CD4-positive, alpha-beta T cell (primary cell): ENCODE measurements at regions not wholly inside any gene's neighbourhood (a gene's known extent, or its start where the extent isn't known, plus 50 kb on each side); places are given as distances from the start of the nearest gene placed in this dataset.

ENCODE experiments used
- ATAC-seq: fragments of 200-7000 bp; cut with Tn5 transposase; one replicate; pipeline ENCODE4 v1.10.0; 2022; ENCODE audit warnings: mild to moderate bottlenecking; ENCODE audit not compliant: poor library complexity
- CTCF ChIA-PET: fragments of 350-600 bp; sonication (Branson Sonifier 250); formaldehyde crosslinking; loops from one replicate; lab custom pipeline; 2021; ENCODE audit warnings: antibody characterized with exemption, inconsistent platforms; lab: Charles Lee
- POLR2A ChIA-PET: fragments of 350-600 bp; sonication (Branson Sonifier 250); formaldehyde crosslinking; loops from one replicate; lab custom pipeline; 2021; ENCODE audit warnings: antibody characterized with exemption, inconsistent platforms; lab: Charles Lee
- DNase-seq, 14 experiments: peaks; one replicate each; pipeline ENCODE4 v3.0.0-alpha.2; 2013 to 2020; ENCODE audit warnings: mixed read lengths in 2 of 14
- H3K27ac ChIP-seq, 2 donors: one replicate each; pipeline versions ENCODE4 v1.5.1 to v1.7.0; 2013; ENCODE audit warnings: low read length in 2 of 2, low read depth in 1 of 2, mild to moderate bottlenecking in 1 of 2
- H3K27me3 ChIP-seq, 2 experiments: 1 replicate in 1 of 2; 2 replicates in 1 of 2; pipeline versions ENCODE4 v1.6.1 to v1.7.0; 2013; ENCODE audit warnings: low read length in 2 of 2, control low read depth in 1 of 2, mild to moderate bottlenecking in 1 of 2, moderate library complexity in 1 of 2; ENCODE audit not compliant: insufficient read depth in 2 of 2, control insufficient read depth in 1 of 2
- H3K36me3 ChIP-seq: one replicate; pipeline ENCODE4 v1.6.1; 2013; ENCODE audit warnings: low read length, control low read depth; ENCODE audit not compliant: insufficient read depth
- H3K4me1 ChIP-seq: one replicate; pipeline ENCODE4 v1.6.1; 2013; ENCODE audit warnings: low read length, control low read depth; ENCODE audit not compliant: insufficient read depth
- H3K4me3 ChIP-seq: one replicate; pipeline ENCODE4 v1.5.1; 2013; ENCODE audit warnings: mild to moderate bottlenecking, low read length, moderate library complexity
- H3K9me3 ChIP-seq, 2 experiments: 1 replicate in 1 of 2; 2 replicates in 1 of 2; pipeline versions ENCODE4 v1.6.1 to v1.7.0; 2013; ENCODE audit warnings: low read length in 2 of 2, mild to moderate bottlenecking in 2 of 2, control low read depth in 1 of 2, moderate library complexity in 1 of 2; ENCODE audit not compliant: control insufficient read depth in 1 of 2, insufficient read depth in 1 of 2
- H3K27ac Mint-ChIP-seq: one replicate; pipeline ENCODE4 v1.8.0; 2020; ENCODE audit warnings: mixed read lengths
- H3K27me3 Mint-ChIP-seq: one replicate; pipeline ENCODE4 v1.8.0; 2021; ENCODE audit warnings: mixed read lengths
- H3K36me3 Mint-ChIP-seq: one replicate; pipeline ENCODE4 v1.8.0; 2021; ENCODE audit warnings: low read depth, mixed read lengths
- H3K4me1 Mint-ChIP-seq: one replicate; pipeline ENCODE4 v1.8.0; 2021; ENCODE audit warnings: low read depth, mixed read lengths
- H3K4me3 Mint-ChIP-seq: one replicate; pipeline ENCODE4 v1.8.0; 2020; ENCODE audit warnings: mild to moderate bottlenecking, mixed read lengths
- H3K9me3 Mint-ChIP-seq: one replicate; pipeline ENCODE4 v1.8.0; 2020; ENCODE audit warnings: mixed read lengths
- intact Hi-C, 2 experiments: fragments of 100-400 bp; cut with DNase I in 1 of 2; cut with micrococcal nuclease in 1 of 2; formaldehyde crosslinking; loops; one replicate each; pipeline versions ENCODE4 v1.15.1 to v1.9.0; 2023 to 2025; cut with DNase I, micrococcal nuclease
- TF ChIP-seq, protein P1 (sequence below): fragments of 200-600 bp; IDR thresholded peaks from one replicate; pipeline ENCODE4 v1.8.0; 2022; ENCODE audit warnings: antibody characterized with exemption, mild to moderate bottlenecking

DNA sequence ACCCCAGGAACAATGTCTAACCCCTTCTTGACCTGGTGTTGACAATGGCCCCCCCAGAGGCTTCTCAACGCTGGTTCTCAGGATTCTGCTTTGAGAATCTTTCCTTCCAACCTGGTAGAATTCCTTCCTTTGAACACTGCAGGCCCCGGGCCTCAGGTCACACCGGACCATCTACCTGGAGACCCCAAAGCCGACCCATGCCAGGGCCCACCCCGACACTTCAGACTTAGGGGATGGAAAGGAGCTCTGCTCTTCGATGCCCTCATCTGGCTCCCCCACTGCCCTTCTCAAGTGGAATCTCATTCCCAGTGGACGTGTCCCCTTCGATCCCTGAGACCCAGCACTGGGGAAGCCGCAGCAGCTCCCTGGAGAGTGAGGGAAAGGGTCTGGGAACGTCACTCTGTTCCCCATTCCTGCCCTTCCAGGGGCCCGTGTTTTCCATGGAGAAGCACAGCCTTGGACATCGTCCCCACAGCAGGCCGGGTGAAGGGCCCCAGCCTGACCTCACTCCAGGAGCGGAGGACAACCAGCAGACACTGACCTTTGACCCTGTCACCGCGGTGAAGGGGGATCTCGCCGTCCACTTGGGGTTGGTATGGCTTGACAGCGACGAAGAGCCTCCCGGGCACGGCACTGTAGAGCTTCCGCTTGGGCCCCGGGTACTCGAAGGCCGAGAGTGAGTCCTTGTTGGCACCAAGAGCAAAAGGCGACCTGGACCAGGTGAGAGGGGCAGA is 408.3 kb downstream of the CTTN start:
- DNase-seq (no peak), ATAC-seq (no peak)
- no peak overlapping the region for H3K4me3 ChIP-seq
- ChIA-PET CTCF (no interaction called here), POLR2A (no interaction called here)
- no peaks in the 10 kb centered on the region for H3K36me3 Mint-ChIP-seq
- no peak overlapping the region for H3K4me3 Mint-ChIP-seq
- no peaks in the 10 kb centered on the region for H3K4me1 ChIP-seq
- no peaks in the 10 kb centered on the region for H3K36me3 ChIP-seq
- H3K27me3 Mint-ChIP-seq: peaks cover 5% of the 10 kb centered on the region
- no peak overlapping the region for H3K27ac ChIP-seq
- no peaks in the 10 kb centered on the region for H3K4me1 Mint-ChIP-seq
- peaks cover 2 to 4% of the 10 kb centered on the region in 2 experiments for H3K27me3 ChIP-seq
- H3K9me3 ChIP-seq: peaks cover 0 to 8% of the 10 kb centered on the region in 2 experiments
- TF ChIP-seq, protein P1, sequence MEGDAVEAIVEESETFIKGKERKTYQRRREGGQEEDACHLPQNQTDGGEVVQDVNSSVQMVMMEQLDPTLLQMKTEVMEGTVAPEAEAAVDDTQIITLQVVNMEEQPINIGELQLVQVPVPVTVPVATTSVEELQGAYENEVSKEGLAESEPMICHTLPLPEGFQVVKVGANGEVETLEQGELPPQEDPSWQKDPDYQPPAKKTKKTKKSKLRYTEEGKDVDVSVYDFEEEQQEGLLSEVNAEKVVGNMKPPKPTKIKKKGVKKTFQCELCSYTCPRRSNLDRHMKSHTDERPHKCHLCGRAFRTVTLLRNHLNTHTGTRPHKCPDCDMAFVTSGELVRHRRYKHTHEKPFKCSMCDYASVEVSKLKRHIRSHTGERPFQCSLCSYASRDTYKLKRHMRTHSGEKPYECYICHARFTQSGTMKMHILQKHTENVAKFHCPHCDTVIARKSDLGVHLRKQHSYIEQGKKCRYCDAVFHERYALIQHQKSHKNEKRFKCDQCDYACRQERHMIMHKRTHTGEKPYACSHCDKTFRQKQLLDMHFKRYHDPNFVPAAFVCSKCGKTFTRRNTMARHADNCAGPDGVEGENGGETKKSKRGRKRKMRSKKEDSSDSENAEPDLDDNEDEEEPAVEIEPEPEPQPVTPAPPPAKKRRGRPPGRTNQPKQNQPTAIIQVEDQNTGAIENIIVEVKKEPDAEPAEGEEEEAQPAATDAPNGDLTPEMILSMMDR: no peak
- no peak overlapping the region for H3K27ac Mint-ChIP-seq
- H3K9me3 Mint-ChIP-seq: no peaks in the 10 kb centered on the region
- intact Hi-C loops: no loop called here

DNA sequence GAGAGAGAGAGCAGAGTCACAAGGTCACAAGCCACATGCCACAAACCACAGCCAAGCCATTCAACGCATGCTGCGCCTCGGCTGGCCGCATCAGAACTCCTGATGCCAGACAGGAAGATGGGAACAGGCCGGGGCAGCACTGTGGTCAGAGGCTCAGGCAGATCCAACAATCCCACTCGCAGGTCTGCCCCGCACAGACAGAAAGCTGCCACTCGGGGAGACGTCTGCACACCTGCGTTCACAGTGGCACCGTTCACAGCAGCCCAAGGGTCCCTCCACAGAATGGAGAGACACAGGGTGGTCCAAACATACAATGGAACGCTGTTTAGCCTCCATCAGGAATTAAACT is 408.8 kb downstream of the CTTN start:
- H3K27me3 Mint-ChIP-seq: peaks cover 5% of the 10 kb centered on the region
- Histone ChIP-seq H3K4me1 (no peaks in the 10 kb centered on the region), H3K4me3 (no peak overlapping the region), H3K27ac (no peak overlapping the region), H3K9me3 (peaks cover 0 to 8% of the 10 kb centered on the region in 2 experiments), H3K27me3 (peaks cover 2 to 4% of the 10 kb centered on the region in 2 experiments), H3K36me3 (no peaks in the 10 kb centered on the region)
- no peaks in the 10 kb centered on the region for H3K9me3 Mint-ChIP-seq
- ChIA-PET CTCF (no interaction called here), POLR2A (no interaction called here)
- H3K27ac Mint-ChIP-seq: no peak overlapping the region
- H3K36me3 Mint-ChIP-seq: no peaks in the 10 kb centered on the region
- no peak overlapping the region for H3K4me3 Mint-ChIP-seq
- H3K4me1 Mint-ChIP-seq: no peaks in the 10 kb centered on the region
- no peak for DNase-seq
- TF ChIP-seq, protein P1: no peak
- intact Hi-C loops: no loop called here
- ATAC-seq: no peak

DNA sequence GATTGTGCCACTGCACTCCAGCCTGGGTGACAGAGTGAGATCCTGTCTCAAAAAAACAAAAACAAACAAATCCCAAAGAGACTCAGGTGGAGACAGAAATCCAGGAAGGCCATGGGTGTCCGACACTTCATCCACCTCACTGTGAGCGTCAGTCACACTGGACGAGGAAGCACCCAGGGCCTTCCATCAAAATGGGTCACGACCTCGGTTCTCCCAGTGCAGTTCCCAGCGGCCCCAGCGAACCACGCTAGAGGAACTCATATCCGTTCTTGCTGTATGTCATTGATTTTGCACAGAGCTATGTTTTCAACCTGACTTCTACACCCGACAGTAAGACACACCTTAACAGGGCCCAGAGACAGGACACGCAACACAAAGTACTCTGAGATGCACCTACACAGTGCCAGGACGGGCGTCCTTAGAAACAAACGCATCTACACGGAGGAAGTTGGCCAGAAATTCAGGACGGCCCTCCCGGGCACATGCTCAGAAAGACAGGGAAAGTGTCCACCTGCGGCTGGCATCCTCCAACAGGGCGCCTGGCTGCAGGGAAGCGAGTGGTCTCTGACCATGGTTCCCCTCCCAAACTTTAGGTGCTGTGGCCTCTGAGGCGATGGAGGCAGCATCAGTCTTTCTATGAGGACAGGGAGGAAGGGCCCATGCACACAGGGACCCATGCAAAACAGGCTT is 410.5 kb downstream of the CTTN start:
- H3K36me3 Mint-ChIP-seq: no peaks in the 10 kb centered on the region
- Histone ChIP-seq H3K36me3 (no peaks in the 10 kb centered on the region), H3K27ac (no peak overlapping the region), H3K4me1 (no peaks in the 10 kb centered on the region), H3K27me3 (peaks cover 2 to 4% of the 10 kb centered on the region in 2 experiments), H3K9me3 (peaks cover 0 to 6% of the 10 kb centered on the region in 2 experiments), H3K4me3 (no peak overlapping the region)
- H3K4me1 Mint-ChIP-seq: no peaks in the 10 kb centered on the region
- POLR2A ChIA-PET: no interaction called here
- CTCF ChIA-PET: no interaction called here
- H3K27me3 Mint-ChIP-seq: peaks cover 5% of the 10 kb centered on the region
- DNase-seq: no peak
- intact Hi-C loops: no loop called here
- ATAC-seq: no peak
- no peak overlapping the region for H3K4me3 Mint-ChIP-seq
- no peaks in the 10 kb centered on the region for H3K9me3 Mint-ChIP-seq
- no peak overlapping the region for H3K27ac Mint-ChIP-seq
- TF ChIP-seq, protein P1: no peak
